ENCODE measurements at regions not wholly inside any gene's neighbourhood (a gene's known extent, or its start where the extent isn't known, plus 50 kb on each side); places are given as distances from the start of the nearest gene placed in this dataset.
"Not testable (repeated sequence)": the region's sequence is repeated elsewhere in the genome, so short reads cannot be mapped to it uniquely, and the experiment has no call there.

DNA sequence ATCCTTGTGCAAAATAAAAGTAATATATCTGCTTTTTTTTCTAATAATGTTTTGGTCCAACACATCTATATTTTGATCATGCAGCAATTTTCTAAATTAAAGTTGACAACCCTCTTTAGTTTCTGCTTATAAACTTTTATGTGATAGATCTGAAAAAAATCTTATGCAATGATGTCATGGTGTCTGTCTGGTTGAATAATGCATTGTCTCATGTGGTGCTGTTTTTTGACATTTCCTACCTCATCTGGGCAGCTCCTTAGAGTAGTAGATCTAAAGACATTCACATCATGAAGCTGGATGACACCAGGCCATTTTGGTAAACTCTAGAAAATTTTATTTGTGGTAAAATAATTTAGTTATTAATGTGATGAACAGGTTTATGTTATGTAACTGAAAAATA, 106.8 kb upstream of the FN1 start:
- TF ChIP-seq CTCF (IDR thresholded peaks at IDR 0.05): no peak
- Histone ChIP-seq H3K4me3 (ENCODE audit: low read depth in 1 of 2, low read length in 1 of 2) (no peak overlapping the region), H3K9me3 (no peaks in the 10 kb centered on the region), H3K4me1 (ENCODE audit: control insufficient read depth in 1 of 2, insufficient read depth in 1 of 2, low read depth in 1 of 2, low read length in 1 of 2) (no peaks in the 10 kb centered on the region), H3K27me3 (no peaks in the 10 kb centered on the region), H3K36me3 (no peaks in the 10 kb centered on the region), H3K27ac (no peak overlapping the region)

- Histone ChIP-seq H3K9me3 (no peaks in the 10 kb centered on the region), H3K36me3 (no peaks in the 10 kb centered on the region), H3K27ac (no peak overlapping the region), H3K4me3 (ENCODE audit: low read depth in 1 of 2, low read length in 1 of 2) (no peak overlapping the region), H3K27me3 (no peaks in the 10 kb centered on the region), H3K4me1 (ENCODE audit: control insufficient read depth in 1 of 2, insufficient read depth in 1 of 2, low read depth in 1 of 2, low read length in 1 of 2) (no peaks in the 10 kb centered on the region)
- no peak for TF ChIP-seq CTCF (IDR thresholded peaks at IDR 0.05)
These were observed 104.8 kb upstream of the FN1 start for GRCh38 chr2:215540658-215541057.

DNA sequence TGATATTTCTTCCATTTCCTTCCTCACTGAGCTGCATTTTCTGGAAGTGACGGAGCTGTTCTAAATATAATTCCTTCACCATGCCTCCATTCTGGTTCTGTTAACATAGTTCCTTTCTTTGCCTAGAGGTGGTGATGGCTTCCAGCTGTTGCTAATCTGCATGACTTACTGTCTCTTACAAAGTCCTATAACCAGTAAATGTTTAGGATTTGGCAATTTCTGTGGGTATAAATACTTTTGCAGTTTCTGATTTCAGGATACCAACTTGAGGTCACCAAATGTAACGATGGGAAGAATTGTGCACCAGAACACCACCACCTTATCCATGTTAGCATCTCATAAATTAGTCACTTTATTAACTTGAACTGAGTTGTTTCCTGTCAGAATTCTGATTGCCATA, 101.7 kb upstream of the FN1 start:
- H3K27ac ChIP-seq: no peak overlapping the region
- no peak for TF ChIP-seq CTCF (IDR thresholded peaks at IDR 0.05)

GRCh38 chr2:215536510-215536909, 100.6 kb upstream of the FN1 start:
- H3K27ac ChIP-seq: no peak overlapping the region
- H3K4me1 ChIP-seq (ENCODE audit: control insufficient read depth in 1 of 2, insufficient read depth in 1 of 2, low read depth in 1 of 2, low read length in 1 of 2): no peaks in the 10 kb centered on the region
- H3K27me3 ChIP-seq: no peaks in the 10 kb centered on the region
- no peak overlapping the region for H3K4me3 ChIP-seq (ENCODE audit: low read depth in 1 of 2, low read length in 1 of 2)
- no peak for TF ChIP-seq CTCF (IDR thresholded peaks at IDR 0.05)
- H3K36me3 ChIP-seq: no peaks in the 10 kb centered on the region
- H3K9me3 ChIP-seq: no peaks in the 10 kb centered on the region

More for the DNA sequence above, 101.7 kb upstream of the FN1 start:
- Histone ChIP-seq H3K9me3 (no peaks in the 10 kb centered on the region), H3K4me1 (ENCODE audit: control insufficient read depth in 1 of 2, insufficient read depth in 1 of 2, low read depth in 1 of 2, low read length in 1 of 2) (no peaks in the 10 kb centered on the region), H3K4me3 (ENCODE audit: low read depth in 1 of 2, low read length in 1 of 2) (no peak overlapping the region), H3K36me3 (no peaks in the 10 kb centered on the region), H3K27me3 (no peaks in the 10 kb centered on the region)

- Histone ChIP-seq H3K36me3 (no peaks in the 10 kb centered on the region), H3K4me1 (ENCODE audit: control insufficient read depth in 1 of 2, insufficient read depth in 1 of 2, low read depth in 1 of 2, low read length in 1 of 2) (no peaks in the 10 kb centered on the region), H3K27me3 (no peaks in the 10 kb centered on the region), H3K9me3 (no peaks in the 10 kb centered on the region), H3K27ac (no peak overlapping the region), H3K4me3 (ENCODE audit: low read depth in 1 of 2, low read length in 1 of 2) (no peak overlapping the region)
- no peak for TF ChIP-seq CTCF (IDR thresholded peaks at IDR 0.05)
These were observed 99.9 kb upstream of the FN1 start for GRCh38 chr2:215535741-215536140.

GRCh38 chr2:215535125-215535668, 99.3 kb upstream of the FN1 start:
- Histone ChIP-seq H3K36me3 (no peaks in the 10 kb centered on the region), H3K27ac (no peak overlapping the region), H3K4me3 (ENCODE audit: low read depth in 1 of 2, low read length in 1 of 2) (no peak overlapping the region), H3K9me3 (no peaks in the 10 kb centered on the region), H3K4me1 (ENCODE audit: control insufficient read depth in 1 of 2, insufficient read depth in 1 of 2, low read depth in 1 of 2, low read length in 1 of 2) (no peaks in the 10 kb centered on the region), H3K27me3 (no peaks in the 10 kb centered on the region)
- no peak for TF ChIP-seq CTCF (IDR thresholded peaks at IDR 0.05)

DNA sequence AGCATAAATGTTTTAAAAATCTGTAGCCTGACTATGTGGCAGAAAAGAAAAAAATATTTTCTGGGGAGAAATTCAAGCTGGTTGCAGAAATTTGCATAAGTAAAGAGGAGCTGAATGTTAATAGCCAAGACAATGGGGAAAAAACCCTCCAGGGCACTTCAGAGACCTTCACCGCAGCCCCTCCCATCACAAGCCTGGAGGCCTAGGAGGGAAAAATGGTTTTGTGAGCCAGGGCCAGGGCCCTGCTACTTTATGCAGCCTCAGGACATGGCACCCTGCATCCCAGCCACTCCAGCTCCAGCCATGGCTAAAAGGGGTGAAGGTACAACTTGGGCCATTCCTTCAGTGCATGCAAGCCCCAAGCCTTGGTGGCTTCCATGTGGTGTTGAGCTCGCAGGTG, 97.8 kb upstream of the FN1 start:
- not testable (repeated sequence) for H3K27ac ChIP-seq; H3K9me3 ChIP-seq; H3K4me3 ChIP-seq (ENCODE audit: low read depth in 1 of 2, low read length in 1 of 2); H3K36me3 ChIP-seq; H3K27me3 ChIP-seq; H3K4me1 ChIP-seq (ENCODE audit: control insufficient read depth in 1 of 2, insufficient read depth in 1 of 2, low read depth in 1 of 2, low read length in 1 of 2)
